Peyer's patch (tissue), 4 donors: ENCODE measurements at regions not wholly inside any gene's neighbourhood (a gene's known extent, or its start where the extent isn't known, plus 50 kb on each side); places are given as distances from the start of the nearest gene placed in this dataset.

Experiments
- POLR2A ChIP-seq, 2 donors: fragments of 450-650 bp; IDR thresholded peaks; one replicate each; pipeline ENCODE4 v1.5.1; 2017; ENCODE audit warnings: antibody characterized with exemption in 2 of 2, mild to moderate bottlenecking in 2 of 2, moderate library complexity in 2 of 2
- TF ChIP-seq, protein P1 (sequence below), 6 experiments: fragments of 450-650 bp in 4 of 6; fragments of 200-600 bp in 2 of 6; sonication (generic) in 1 of 6; IDR thresholded peaks; one replicate each; pipeline ENCODE4 v1.5.1; 2017 to 2019; ENCODE audit warnings: antibody characterized with exemption in 6 of 6, mild to moderate bottlenecking in 3 of 6, moderate library complexity in 1 of 6

DNA sequence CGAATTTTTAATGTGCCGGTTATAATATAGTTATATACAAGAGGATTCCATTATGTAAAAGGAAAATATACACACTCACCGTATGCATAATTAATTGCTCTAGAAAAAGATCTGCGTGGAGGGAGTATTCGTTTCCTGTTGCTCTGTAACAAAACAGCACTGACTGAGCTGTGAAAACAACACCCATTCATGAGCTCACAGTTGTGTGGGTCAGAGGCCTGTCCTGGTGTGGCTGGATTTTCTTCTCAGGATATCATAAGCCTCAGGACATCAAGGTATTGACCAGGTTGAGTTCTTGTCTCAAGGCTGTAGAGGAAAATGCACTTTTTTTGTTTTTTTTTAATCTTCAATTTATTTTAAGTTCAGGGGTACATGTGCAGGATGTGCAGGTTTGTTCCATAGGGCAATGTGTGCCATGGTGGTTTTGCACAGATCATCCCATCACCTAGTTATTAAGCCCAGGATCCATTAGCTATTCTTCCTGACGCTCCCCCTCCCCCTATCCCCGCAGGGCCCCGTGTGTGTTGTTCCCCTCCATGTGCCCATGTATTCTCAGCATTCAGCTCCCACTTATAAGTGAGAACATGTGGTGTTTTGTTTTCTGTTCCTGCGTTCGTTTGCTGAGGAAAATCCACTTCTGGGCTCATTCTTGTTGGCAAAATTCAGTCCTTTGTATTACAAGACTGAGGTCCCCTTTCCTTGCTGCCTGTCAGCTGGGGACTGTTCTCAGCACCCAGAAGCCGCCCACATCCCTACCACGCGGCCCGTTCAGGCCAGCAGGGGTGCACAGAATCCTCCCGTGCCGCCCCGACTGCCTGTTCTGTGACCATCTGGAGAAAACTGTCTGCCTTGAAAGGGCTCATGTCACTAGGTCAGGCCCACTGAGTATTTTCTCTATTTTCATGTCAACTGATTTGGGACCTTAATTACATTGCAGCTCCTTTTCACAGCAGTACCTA, 87.4 kb upstream of the ERRFI1 start:
- TF ChIP-seq, protein P1, sequence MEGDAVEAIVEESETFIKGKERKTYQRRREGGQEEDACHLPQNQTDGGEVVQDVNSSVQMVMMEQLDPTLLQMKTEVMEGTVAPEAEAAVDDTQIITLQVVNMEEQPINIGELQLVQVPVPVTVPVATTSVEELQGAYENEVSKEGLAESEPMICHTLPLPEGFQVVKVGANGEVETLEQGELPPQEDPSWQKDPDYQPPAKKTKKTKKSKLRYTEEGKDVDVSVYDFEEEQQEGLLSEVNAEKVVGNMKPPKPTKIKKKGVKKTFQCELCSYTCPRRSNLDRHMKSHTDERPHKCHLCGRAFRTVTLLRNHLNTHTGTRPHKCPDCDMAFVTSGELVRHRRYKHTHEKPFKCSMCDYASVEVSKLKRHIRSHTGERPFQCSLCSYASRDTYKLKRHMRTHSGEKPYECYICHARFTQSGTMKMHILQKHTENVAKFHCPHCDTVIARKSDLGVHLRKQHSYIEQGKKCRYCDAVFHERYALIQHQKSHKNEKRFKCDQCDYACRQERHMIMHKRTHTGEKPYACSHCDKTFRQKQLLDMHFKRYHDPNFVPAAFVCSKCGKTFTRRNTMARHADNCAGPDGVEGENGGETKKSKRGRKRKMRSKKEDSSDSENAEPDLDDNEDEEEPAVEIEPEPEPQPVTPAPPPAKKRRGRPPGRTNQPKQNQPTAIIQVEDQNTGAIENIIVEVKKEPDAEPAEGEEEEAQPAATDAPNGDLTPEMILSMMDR (IDR thresholded peaks at IDR 0.05): no peak
- TF ChIP-seq POLR2A (IDR thresholded peaks at IDR 0.05): no peak
